ENCODE measurements at regions not wholly inside any gene's neighbourhood (a gene's known extent, or its start where the extent isn't known, plus 50 kb on each side); places are given as distances from the start of the nearest gene placed in this dataset.

- TF ChIP-seq CHD7 (IDR thresholded peaks at IDR 0.05; ENCODE audit: insufficient replicate concordance, low read length) (no peak), TAF7 (optimal IDR thresholded peaks at IDR 0.05; ENCODE audit: borderline replicate concordance, low read depth, low read length) (no peak), SIN3A (conservative IDR thresholded peaks at IDR 0.05 in 1 of 2, IDR thresholded peaks at IDR 0.05 in 1 of 2; ENCODE audit: low read depth in 1 of 2, low read length in 2 of 2) (no peak), RFX5 (IDR thresholded peaks at IDR 0.05; ENCODE audit: borderline replicate concordance, low read depth, low read length) (no peak), SUZ12 (IDR thresholded peaks at IDR 0.05; ENCODE audit: low read length) (no peak)
These were observed 500.2 kb upstream of the CDH6 start (continued) for GRCh38 chr5:30693326-30693725.

All from H1 (cell line).